ENCODE measurements at regions not wholly inside any gene's neighbourhood (a gene's known extent, or its start where the extent isn't known, plus 50 kb on each side); places are given as distances from the start of the nearest gene placed in this dataset.

- no peak for DNase-seq (ENCODE audit: low read depth in 2 of 2)
These were observed 511.3 kb downstream of the MIAT start for GRCh38 chr22:27168681-27169080.

GRCh38 chr22:27170491-27170890 lies 513.1 kb downstream of the MIAT start:
- DNase-seq (ENCODE audit: low read depth in 2 of 2) = no peak

DNA sequence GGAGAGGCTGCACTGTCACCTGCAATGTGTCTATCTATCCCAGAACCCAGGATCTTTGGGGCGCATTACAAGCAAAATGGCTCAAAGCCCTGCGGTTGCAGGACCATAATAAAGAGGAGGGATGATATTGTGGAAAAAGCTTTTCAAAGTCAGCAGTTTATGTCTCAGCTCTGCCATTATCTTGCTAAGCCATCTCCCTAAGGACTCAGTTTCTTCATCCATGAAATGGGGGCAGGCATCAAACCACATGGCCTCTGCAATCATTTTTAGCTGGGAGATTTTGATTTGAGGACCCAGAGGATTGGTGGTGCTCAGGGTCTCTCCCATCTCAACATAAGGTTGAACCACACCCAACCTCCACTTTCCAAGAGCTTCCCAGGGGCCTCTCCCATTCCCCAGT lies 513.8 kb downstream of the MIAT start:
- DNase-seq (ENCODE audit: low read depth in 2 of 2) = no peak

GRCh38 chr22:27173530-27173929 lies 516.1 kb downstream of the MIAT start:
- no peak for DNase-seq (ENCODE audit: low read depth in 2 of 2)

- DNase-seq (ENCODE audit: low read depth in 2 of 2) = no peak
These were observed 517.8 kb downstream of the MIAT start for GRCh38 chr22:27175021-27175838.

DNA sequence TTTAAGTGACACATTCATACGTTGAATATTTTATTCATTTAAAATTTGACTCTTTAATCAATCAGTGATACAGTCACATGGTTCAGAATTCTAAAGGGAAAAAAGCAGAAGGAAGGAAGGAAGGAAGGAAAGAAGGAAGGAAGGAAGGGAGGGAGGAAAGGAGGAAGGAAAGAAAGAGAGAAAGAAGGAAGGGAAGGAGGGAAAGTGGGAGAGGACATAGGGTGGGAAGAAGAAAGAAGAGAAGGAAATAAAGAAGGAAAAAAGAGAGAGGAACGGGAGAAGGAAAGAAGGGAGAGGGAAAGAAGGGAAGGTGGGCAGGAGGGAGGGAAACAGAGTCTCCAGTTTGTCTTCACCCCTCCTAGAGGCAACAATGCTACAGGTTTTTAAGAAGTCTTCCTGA lies 518.6 kb downstream of the MIAT start:
- no peak for DNase-seq (ENCODE audit: low read depth in 2 of 2)

DNA sequence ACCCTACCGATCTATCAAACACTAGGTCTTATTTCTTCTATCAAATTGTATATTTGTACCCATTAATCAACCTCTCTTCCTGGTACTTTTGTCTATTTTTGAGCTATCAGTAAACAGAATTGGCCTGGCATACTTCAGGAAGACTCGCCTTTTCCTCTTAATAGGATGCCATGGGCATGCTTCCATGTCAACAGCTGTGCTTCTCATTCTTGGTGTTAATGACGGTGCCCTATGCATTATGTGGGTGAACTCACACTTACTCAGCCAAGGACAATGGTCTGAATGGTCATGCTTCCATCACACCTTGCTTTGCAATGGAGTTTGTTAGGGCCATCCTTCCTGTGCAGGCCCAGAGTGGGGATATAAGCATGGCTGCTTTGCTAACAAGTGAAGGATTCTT lies 521.8 kb downstream of the MIAT start:
- no peak for DNase-seq (ENCODE audit: low read depth in 2 of 2)

DNA sequence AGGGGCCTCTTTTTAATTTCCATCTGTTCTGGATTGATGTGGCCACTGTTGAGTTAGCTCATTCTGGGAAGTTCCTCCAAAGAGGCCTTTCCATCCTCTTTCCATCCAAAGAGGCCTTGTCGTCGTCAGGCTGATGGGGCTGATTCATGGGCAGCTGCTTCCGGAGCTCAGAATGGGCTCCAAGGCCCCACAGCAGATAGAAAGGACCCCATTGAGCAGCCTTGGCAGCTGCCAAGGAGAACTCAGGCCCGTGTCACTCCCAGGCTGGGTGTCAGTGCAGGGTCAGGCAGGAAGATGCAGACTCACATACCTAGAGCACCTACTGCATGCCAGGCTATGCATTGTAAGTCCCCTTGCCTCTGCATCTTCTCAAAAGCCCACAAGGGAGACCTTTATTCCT lies 524.1 kb downstream of the MIAT start:
- DNase-seq (ENCODE audit: low read depth in 2 of 2) = no peak

- no peak for DNase-seq (ENCODE audit: low read depth in 2 of 2)
These were observed 526.1 kb downstream of the MIAT start for GRCh38 chr22:27183474-27183873.

DNA sequence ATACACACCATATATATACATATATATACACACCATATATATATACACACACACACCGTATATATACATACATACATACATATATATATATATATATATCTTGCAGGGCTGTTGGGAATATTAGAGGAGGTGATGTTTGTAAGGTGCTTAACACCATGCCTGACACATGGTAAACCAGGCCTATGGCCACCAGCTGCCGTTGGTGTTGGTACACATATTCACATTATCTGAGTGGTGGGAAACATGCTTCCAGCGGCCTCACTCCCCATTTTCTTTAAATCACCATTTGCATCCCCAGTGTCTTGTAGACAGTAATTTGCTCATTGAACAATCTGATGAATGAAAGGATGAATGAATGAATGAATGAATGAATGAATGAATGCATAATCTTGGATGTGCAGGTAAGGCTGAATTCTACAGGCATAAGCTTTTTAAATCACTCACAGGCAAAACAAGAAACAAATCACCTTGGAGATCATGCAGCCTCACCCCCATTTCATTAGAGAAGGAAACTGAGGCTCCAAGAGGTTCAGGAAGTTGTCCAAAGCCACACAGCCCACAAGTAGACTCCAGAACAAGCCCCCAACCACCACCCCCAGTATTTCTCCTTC lies 527.8 kb downstream of the MIAT start:
- DNase-seq (ENCODE audit: low read depth in 2 of 2) = no peak

GRCh38 chr22:27185760-27186302 lies 528.4 kb downstream of the MIAT start:
- DNase-seq (ENCODE audit: low read depth in 2 of 2) = no peak

- no peak for DNase-seq (ENCODE audit: low read depth in 2 of 2)
These were observed 529.3 kb downstream of the MIAT start for GRCh38 chr22:27186643-27187042.

- DNase-seq (ENCODE audit: low read depth in 2 of 2) = no peak
These were observed 534.9 kb downstream of the MIAT start for GRCh38 chr22:27192135-27192829.

DNA sequence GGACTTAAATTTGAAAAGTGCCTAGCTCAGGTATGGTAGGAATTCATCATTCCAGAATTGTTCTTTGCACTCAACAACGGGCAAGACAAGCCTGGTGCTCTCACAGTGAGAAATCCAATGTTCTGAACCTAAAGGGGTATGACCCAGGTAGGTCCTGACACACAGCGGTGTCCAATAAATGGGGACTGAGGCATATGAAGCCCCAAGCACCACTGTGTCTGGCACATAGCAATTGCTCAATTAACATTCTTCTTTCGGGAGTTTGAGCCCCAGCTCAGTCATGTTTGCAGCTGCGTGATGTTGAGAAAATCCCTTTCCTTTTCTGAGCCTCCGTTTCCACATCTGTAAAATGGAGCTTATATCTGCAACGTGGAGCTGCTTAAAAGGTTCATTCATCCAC lies 535.8 kb downstream of the MIAT start:
- no peak for DNase-seq (ENCODE audit: low read depth in 2 of 2)

DNA sequence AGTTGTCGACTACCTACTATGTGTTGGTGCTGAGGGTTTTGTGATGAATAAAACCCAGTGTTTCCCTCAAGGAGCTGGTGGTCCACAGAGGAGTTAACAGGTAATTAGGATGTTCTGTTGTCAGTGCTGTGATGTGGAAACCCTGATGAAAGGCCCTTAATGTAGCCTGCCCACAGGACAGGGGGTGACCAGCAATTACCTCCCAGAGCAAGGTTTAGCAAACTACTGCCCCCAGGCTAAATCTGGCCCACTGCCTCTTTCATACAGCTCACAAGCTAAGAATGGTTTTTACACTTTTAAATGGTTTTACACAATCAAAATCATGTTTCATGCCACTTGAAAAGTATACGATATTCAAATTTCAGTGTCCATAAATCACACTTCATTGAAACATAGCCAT lies 536.2 kb downstream of the MIAT start:
- DNase-seq (ENCODE audit: low read depth in 2 of 2) = no peak

DNA sequence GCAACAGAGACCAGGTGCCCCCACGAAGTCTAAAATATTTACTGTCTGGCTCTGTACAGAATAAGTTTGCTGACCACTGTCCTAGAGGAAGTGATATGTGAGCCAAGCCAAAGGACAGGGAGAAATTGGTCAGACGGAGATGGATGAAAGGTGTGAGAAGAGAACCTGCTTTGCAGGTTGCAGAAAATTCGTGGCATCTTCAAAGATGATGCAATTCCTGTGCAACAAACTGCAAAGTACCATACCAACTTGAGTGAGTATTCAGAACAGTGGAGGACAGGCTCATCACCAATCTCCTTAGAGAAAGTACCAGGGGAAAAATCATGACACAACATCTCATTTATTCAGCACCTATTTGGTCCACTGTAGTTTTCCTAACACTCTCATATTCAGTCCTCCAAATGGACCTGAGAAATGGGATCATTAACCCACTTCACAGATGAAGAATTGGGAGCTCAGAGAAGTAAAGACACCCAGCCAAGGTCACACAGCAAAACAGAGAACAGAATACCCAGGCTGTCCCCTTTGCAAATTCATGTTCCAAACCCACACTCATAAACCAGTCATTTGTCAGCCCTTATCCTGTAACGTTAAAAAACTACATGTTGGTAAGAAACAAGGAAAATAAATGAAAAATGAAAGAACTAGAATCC lies 536.8 kb downstream of the MIAT start:
- no peak for DNase-seq (ENCODE audit: low read depth in 2 of 2)

DNA sequence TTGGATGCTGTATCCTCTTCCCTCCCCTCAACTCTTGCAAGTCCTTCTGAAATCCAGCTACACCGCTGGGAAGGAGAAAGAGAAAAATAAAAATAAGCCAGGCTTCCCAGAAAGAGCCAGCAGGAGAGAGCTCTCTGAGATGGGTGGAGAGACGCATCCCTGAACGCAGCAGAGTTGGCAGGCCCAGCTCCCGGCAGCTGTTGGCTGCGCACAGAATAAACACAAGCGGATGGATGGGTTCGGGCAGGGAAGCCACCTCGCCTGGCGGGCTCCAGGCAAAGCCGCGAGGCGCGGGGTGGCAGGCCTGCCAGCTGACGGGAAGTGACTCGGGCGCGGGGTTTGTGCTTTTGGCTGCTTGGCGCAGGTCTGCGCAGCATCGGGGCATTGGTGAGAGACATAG lies 537.7 kb downstream of the MIAT start:
- DNase-seq (ENCODE audit: low read depth in 2 of 2) = no peak

DNA sequence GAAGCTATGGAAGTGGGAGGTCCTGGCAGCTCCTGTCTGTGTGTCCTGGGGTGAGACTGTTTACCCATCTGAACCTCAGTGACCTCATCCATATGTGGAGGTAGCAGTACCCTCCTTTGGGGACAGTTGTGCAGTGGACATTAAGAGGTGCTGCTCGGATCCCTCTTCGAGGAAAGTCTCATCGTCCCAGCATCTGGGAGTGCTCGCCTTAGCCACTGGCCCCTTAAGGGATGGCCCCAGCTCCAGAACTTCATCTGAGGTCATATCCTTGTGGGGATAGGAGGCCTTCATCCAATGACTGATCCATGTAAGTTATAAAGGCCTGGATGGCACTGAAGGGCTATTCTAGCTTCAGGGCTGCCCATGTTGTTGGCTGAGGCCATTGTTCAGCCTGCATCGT lies 538.1 kb downstream of the MIAT start:
- no peak for DNase-seq (ENCODE audit: low read depth in 2 of 2)

GRCh38 chr22:27196606-27197005 lies 539.2 kb downstream of the MIAT start:
- no peak for DNase-seq (ENCODE audit: low read depth in 2 of 2)

GRCh38 chr22:27197052-27197451 lies 539.7 kb downstream of the MIAT start:
- DNase-seq (ENCODE audit: low read depth in 2 of 2) = no peak

DNA sequence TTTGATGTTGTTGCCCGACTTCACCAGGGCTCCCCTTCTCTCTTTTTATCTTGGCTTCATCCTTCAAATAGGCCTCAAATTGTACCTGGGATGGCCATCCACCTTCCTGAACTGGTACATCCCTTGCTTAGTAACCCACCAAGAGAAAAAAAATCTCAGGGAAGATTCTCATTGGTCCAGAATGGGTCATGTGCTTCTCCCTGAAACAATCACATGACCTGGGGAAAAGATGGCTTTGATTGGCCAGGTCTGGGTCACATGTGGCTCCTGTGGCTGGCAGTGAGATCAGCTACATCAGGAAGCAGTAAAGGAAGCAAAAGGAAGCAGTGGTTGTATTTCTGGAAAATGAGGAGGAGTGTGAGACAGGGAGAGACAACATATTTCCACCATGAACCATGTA lies 540.2 kb downstream of the MIAT start:
- no peak for DNase-seq (ENCODE audit: low read depth in 2 of 2)

DNA sequence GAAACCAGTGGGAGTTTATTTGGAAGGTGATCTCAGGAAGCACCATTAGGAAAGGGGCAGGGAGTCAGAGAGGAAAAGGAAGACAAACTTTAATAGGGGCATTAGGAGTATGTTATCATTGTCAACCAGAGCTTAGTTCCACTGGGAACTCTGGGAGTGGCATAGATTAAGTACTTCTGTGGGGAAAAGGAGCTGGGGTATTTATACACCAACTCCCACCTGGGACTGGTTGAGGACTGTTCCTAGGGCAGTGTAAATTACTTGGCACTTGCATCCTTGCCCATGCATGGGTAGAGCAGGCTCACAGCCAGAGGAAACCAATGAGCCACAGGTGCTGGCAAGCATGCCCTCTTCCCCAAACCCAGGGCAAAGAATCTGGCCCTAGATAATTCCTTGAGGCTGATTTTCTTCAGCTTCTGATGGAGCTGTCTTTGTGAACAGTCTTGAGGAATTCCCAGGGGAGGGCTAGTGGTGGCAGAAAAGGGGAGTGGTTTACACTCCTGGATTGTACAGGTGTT lies 541.2 kb downstream of the MIAT start:
- DNase-seq (ENCODE audit: low read depth in 2 of 2) = no peak
